HEK293T (cell line): ENCODE measurements at regions not wholly inside any gene's neighbourhood (a gene's known extent, or its start where the extent isn't known, plus 50 kb on each side); places are given as distances from the start of the nearest gene placed in this dataset.

Source experiments
- BHLHE40 ChIP-seq: fragments of 450-650 bp; IDR thresholded peaks from 2 replicates; pipeline ENCODE4 v1.6.1; 2016; ENCODE audit warnings: mild to moderate bottlenecking, moderate library complexity, borderline replicate concordance
- CTBP1 ChIP-seq: fragments of 450-650 bp; IDR thresholded peaks from 2 replicates; pipeline ENCODE4 v1.6.1; 2016; ENCODE audit warnings: borderline replicate concordance
- FOXM1 ChIP-seq: fragments of 450-650 bp; IDR thresholded peaks from 2 replicates; pipeline ENCODE4 v1.6.1; 2017; ENCODE audit warnings: mild to moderate bottlenecking, borderline replicate concordance

DNA sequence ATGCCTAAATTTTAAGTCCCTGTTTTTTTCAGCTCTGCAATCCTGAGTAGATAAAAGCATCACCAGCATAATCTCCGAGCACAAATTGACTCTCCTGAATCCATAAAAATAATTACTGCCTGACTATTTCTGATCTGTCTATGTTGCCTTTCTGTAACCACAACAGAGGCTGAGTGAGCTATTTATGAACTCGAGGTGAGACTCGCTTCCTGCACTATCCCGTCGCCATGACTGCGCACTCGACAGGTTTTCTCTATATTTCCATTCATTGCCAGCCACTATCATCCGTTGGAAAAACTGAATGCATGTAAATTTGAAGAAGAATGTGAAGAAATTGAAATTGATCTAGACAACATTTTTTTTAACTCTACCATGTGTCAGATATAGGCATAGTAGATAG, 897.2 kb downstream of the ADGRL2 start:
- no peak for TF ChIP-seq CTBP1
- TF ChIP-seq BHLHE40 = no peak
- TF ChIP-seq FOXM1 = no peak
